ENCODE measurements at regions not wholly inside any gene's neighbourhood (a gene's known extent, or its start where the extent isn't known, plus 50 kb on each side); places are given as distances from the start of the nearest gene placed in this dataset.

DNA sequence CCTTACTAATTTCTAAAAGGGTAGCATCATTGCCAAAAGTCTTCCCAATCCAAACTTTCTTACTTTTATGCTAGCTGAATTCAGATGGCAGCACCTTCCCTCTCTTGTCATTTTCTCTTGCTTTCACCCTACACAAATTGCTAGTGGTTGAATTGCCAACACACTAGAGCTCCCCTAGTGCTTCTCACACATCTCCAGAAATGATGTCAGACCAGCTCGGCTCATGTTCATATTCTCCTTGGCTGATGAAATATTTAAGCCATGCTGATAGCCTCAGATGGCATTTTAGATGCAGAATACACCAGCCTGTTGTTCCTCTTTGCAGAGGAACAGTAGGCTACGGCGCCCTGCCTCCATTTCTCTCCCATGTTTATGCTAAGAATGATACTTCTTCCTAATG, 256.9 kb downstream of the PTBP2 start:
- Histone ChIP-seq H3K9me3 (ENCODE audit: control insufficient read depth, insufficient read depth, low read depth, low read length) (no peaks in the 10 kb centered on the region), H3K36me3 (ENCODE audit: control insufficient read depth in 2 of 2, insufficient read depth in 1 of 2, low read length in 2 of 2) (no peaks in the 10 kb centered on the region), H3K4me3 (ENCODE audit: low read depth, low read length) (no peak overlapping the region), H3K27ac (ENCODE audit: extremely low read depth, low read depth, low read length) (no peak overlapping the region), H3K4me1 (ENCODE audit: control insufficient read depth, insufficient read depth, low read length) (0 out of 2 replicates have a peak, but pooled peaks cover under 1% of the 10 kb centered on the region)
- ChIA-PET CTCF (interaction anchor here (0.7 kb wide), 2 partner anchors 49 to 69 kb away, joined by 3 to 5 read pairs; no protein-coding TSS in a partner anchor), POLR2A (no interaction called here)
- no peak for TF ChIP-seq ZNF610 (tag by site-specific recombination; IDR thresholded peaks at IDR 0.05; ENCODE audit: borderline replicate concordance)
- TF ChIP-seq ZBTB48 (tag by site-specific recombination; IDR thresholded peaks at IDR 0.05) = no peak
- TF ChIP-seq ZNF501 (tag by site-specific recombination; IDR thresholded peaks at IDR 0.05) = no peak

DNA sequence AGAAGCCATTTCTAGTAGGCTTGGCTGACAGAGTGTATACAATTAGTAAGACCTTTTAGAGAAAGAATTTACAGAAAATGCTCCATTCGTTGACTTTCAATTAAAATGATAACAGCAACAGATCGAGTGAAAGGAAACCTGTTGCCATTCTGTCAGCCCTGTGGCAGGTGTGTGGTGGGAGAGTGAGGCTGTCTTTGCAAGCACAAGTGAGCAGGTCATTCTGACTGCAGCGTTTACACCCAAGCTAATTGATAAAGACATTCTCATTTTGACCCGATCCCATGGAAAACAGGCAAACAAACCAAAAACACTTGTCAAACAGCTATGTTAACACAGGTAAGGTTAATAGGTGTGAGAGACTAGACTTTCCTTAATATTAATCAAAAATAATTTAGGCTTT, 257.3 kb downstream of the PTBP2 start:
- H3K4me1 ChIP-seq (ENCODE audit: control insufficient read depth, insufficient read depth, low read length) = no peaks in the 10 kb centered on the region
- no peak overlapping the region for H3K4me3 ChIP-seq (ENCODE audit: low read depth, low read length)
- no peaks in the 10 kb centered on the region for H3K9me3 ChIP-seq (ENCODE audit: control insufficient read depth, insufficient read depth, low read depth, low read length)
- no peak overlapping the region for H3K27ac ChIP-seq (ENCODE audit: extremely low read depth, low read depth, low read length)
- H3K36me3 ChIP-seq (ENCODE audit: control insufficient read depth in 2 of 2, insufficient read depth in 1 of 2, low read length in 2 of 2) = no peaks in the 10 kb centered on the region
- TF ChIP-seq ZNF280C (tag by site-specific recombination; IDR thresholded peaks at IDR 0.05) (no peak), FEZF1 (tag by site-specific recombination; IDR thresholded peaks at IDR 0.05) (no peak), ZNF529 (tag by site-specific recombination; IDR thresholded peaks at IDR 0.05; ENCODE audit: insufficient replicate concordance) (no peak), MZF1 (tag by site-specific recombination; IDR thresholded peaks at IDR 0.05; ENCODE audit: borderline replicate concordance) (no peak), TSHZ1 (tag by site-specific recombination; IDR thresholded peaks at IDR 0.05; ENCODE audit: borderline replicate concordance) (no peak), ZNF184 (tag by site-specific recombination; IDR thresholded peaks at IDR 0.05) (no peak)
- ChIA-PET CTCF (interaction anchor here (0.7 kb wide), 2 partner anchors 48 to 69 kb away, joined by 3 to 5 read pairs; no protein-coding TSS in a partner anchor), POLR2A (no interaction called here)

DNA sequence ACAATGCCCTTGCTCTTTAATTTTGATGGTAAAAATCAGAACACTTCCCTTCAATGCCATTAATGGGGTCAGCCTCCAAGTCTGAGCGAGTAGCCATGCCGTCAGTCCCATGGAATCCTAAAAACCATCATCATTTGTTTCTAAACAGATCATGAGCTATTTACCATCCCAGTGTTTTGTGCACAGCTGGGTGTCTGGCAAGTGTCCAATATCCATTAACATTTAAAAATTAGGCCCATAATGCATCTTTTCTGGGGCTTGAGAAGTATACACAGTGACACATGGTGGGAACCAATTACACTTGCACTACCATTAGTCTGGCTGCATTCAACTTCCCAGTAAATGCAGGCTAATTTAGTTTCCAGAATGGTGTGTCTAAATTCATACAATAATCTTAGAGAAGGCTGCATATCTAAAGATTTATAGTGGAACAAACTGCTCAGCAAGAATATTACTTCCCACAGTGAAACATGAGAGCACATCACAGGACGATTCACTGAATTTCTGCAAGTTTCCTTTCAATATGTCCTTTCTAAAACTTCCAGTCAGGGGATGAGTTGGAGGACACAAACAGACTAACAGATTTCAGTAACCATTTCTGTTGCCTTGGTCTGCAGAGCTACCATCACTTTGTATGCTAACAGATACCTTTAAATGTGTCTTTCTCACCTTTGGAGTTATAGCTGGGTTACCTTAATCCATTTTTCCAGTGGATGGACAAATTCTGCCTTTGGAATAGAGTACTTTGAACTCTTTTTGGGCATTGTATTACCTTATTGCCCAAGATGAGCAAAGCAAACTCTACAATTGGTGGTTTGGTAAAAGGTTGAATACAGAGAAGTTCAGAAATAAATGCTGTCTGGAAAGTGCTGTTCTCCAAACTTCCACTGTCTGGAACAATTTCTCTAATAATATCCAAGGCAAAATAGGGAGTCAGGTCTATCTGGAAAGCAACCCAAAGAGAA, 258.0 kb downstream of the PTBP2 start:
- Histone ChIP-seq H3K9me3 (ENCODE audit: control insufficient read depth, insufficient read depth, low read depth, low read length) (no peaks in the 10 kb centered on the region), H3K36me3 (ENCODE audit: control insufficient read depth in 2 of 2, insufficient read depth in 1 of 2, low read length in 2 of 2) (no peaks in the 10 kb centered on the region), H3K27ac (ENCODE audit: extremely low read depth, low read depth, low read length) (no peak overlapping the region), H3K4me1 (ENCODE audit: control insufficient read depth, insufficient read depth, low read length) (no peaks in the 10 kb centered on the region), H3K4me3 (ENCODE audit: low read depth, low read length) (no peak overlapping the region)
- ChIA-PET POLR2A (no interaction called here), CTCF (interaction anchor here (0.6 to 1.9 kb wide), 3 partner anchors 13 to 1074 kb away, joined by 3 to 5 read pairs (median 4); no protein-coding TSS in a partner anchor)
- TF ChIP-seq ZNF785 (tag by site-specific recombination; IDR thresholded peaks at IDR 0.05) (no peak), ZNF626 (tag by site-specific recombination; IDR thresholded peaks at IDR 0.05) (no peak), ZEB2 (tag by site-specific recombination; IDR thresholded peaks at IDR 0.05) (no peak), GLI4 (tag by site-specific recombination; IDR thresholded peaks at IDR 0.05) (no peak), HOXC10 (CRISPR knock-in tag; IDR thresholded peaks at IDR 0.05) (no peak), SETDB1 (IDR thresholded peaks at IDR 0.05; ENCODE audit: insufficient read length, low read length) (no peak), ZNF837 (tag by site-specific recombination; IDR thresholded peaks at IDR 0.05) (no peak), GLIS1 (tag by site-specific recombination; IDR thresholded peaks at IDR 0.05) (no peak), ZNF521 (tag by site-specific recombination; IDR thresholded peaks at IDR 0.05) (no peak), ZSCAN30 (tag by site-specific recombination; IDR thresholded peaks at IDR 0.05) (no peak), ZNF184 (tag by site-specific recombination; IDR thresholded peaks at IDR 0.05) (no peak)
- TF ChIP-seq, protein P1, sequence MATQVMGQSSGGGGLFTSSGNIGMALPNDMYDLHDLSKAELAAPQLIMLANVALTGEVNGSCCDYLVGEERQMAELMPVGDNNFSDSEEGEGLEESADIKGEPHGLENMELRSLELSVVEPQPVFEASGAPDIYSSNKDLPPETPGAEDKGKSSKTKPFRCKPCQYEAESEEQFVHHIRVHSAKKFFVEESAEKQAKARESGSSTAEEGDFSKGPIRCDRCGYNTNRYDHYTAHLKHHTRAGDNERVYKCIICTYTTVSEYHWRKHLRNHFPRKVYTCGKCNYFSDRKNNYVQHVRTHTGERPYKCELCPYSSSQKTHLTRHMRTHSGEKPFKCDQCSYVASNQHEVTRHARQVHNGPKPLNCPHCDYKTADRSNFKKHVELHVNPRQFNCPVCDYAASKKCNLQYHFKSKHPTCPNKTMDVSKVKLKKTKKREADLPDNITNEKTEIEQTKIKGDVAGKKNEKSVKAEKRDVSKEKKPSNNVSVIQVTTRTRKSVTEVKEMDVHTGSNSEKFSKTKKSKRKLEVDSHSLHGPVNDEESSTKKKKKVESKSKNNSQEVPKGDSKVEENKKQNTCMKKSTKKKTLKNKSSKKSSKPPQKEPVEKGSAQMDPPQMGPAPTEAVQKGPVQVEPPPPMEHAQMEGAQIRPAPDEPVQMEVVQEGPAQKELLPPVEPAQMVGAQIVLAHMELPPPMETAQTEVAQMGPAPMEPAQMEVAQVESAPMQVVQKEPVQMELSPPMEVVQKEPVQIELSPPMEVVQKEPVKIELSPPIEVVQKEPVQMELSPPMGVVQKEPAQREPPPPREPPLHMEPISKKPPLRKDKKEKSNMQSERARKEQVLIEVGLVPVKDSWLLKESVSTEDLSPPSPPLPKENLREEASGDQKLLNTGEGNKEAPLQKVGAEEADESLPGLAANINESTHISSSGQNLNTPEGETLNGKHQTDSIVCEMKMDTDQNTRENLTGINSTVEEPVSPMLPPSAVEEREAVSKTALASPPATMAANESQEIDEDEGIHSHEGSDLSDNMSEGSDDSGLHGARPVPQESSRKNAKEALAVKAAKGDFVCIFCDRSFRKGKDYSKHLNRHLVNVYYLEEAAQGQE (tag by site-specific recombination; IDR thresholded peaks at IDR 0.05) = no peak

Data from HEK293 (cell line).